WTC11 (cell line): ENCODE measurements at regions not wholly inside any gene's neighbourhood (a gene's known extent, or its start where the extent isn't known, plus 50 kb on each side); places are given as distances from the start of the nearest gene placed in this dataset.

Source experiments
- ATAC-seq: fragments of 200-7000 bp; cut with Tn5 transposase; 2 replicates; pipeline ENCODE4 v1.10.0; 2021; ENCODE audit warnings: mild to moderate bottlenecking, moderate library complexity
- CTCF ChIA-PET: fragments of 300-600 bp; sonication (Branson Sonifier 250); formaldehyde crosslinking; loops from one replicate; lab custom pipeline; 2021; ENCODE audit warnings: antibody characterized with exemption; lab: Charles Lee
- POLR2A ChIA-PET: fragments of 350-600 bp; sonication (Branson Sonifier 250); formaldehyde crosslinking; loops from one replicate; lab custom pipeline; 2021; ENCODE audit warnings: antibody characterized with exemption; lab: Charles Lee
- DNase-seq: peaks from one replicate; pipeline ENCODE4 v3.0.0; 2021; ENCODE audit warnings: low spot score
- H3K27ac Mint-ChIP-seq: 2 replicates; pipeline ENCODE4 v1.8.0; 2021; ENCODE audit warnings: mixed read lengths
- H3K27me3 Mint-ChIP-seq: 2 replicates; pipeline ENCODE4 v1.8.0; 2021; ENCODE audit warnings: low read depth, mild to moderate bottlenecking, moderate library complexity, mixed read lengths
- H3K36me3 Mint-ChIP-seq: 2 replicates; pipeline ENCODE4 v1.8.0; 2021; ENCODE audit warnings: mixed read lengths
- H3K4me1 Mint-ChIP-seq: 2 replicates; pipeline ENCODE4 v1.8.0; 2022; ENCODE audit warnings: mixed read lengths
- H3K4me3 Mint-ChIP-seq: 2 replicates; pipeline ENCODE4 v1.8.0; 2021; ENCODE audit warnings: mild to moderate bottlenecking, moderate library complexity, mixed read lengths
- H3K9me3 Mint-ChIP-seq: 2 replicates; pipeline ENCODE4 v1.8.0; 2021; ENCODE audit warnings: mixed read lengths
- CBFB ChIP-seq: sonication (generic); formaldehyde crosslinking; IDR thresholded peaks from 2 replicates; pipeline ENCODE4 v1.8.1; 2022; ENCODE audit warnings: mild to moderate bottlenecking, low read depth, missing genetic modification reagents
- CREB1 ChIP-seq: sonication (generic); formaldehyde crosslinking; IDR thresholded peaks from 2 replicates; pipeline ENCODE4 v1.8.0; 2023; ENCODE audit warnings: mild to moderate bottlenecking, missing genetic modification reagents
- CREM ChIP-seq: sonication (generic); formaldehyde crosslinking; IDR thresholded peaks from 2 replicates; pipeline ENCODE4 v1.8.1; 2022; ENCODE audit warnings: mild to moderate bottlenecking, missing genetic modification reagents, moderate library complexity
- FOXK1 ChIP-seq: sonication (generic); formaldehyde crosslinking; IDR thresholded peaks from 2 replicates; pipeline ENCODE4 v1.8.0; 2022; ENCODE audit warnings: mild to moderate bottlenecking, moderate library complexity, missing genetic modification reagents
- MXD4 ChIP-seq: fragments of 250-450 bp; sonication (Bioruptor Pico); IDR thresholded peaks from 2 replicates; pipeline ENCODE4 v1.8.0; 2021; ENCODE audit warnings: mild to moderate bottlenecking, moderate library complexity, borderline replicate concordance
- OVOL2 ChIP-seq: fragments of 250-450 bp; sonication (Bioruptor Pico); IDR thresholded peaks from 2 replicates; pipeline ENCODE4 v1.9.0; 2021; ENCODE audit warnings: mild to moderate bottlenecking, borderline replicate concordance
- SMAD3 ChIP-seq: sonication (generic); formaldehyde crosslinking; IDR thresholded peaks from 2 replicates; pipeline ENCODE4 v1.8.0; 2022; ENCODE audit warnings: missing genetic modification reagents, mild to moderate bottlenecking, borderline replicate concordance
- ZNF138 ChIP-seq: sonication (generic); formaldehyde crosslinking; conservative IDR thresholded peaks from 2 replicates; pipeline ENCODE4 v1.8.1; 2022; ENCODE audit warnings: mild to moderate bottlenecking, moderate library complexity, missing genetic modification reagents
- ZNF219 ChIP-seq: sonication (generic); formaldehyde crosslinking; IDR thresholded peaks from 2 replicates; pipeline ENCODE4 v1.8.0; 2023; ENCODE audit warnings: missing genetic modification reagents, mild to moderate bottlenecking, borderline replicate concordance
- ZNF317 ChIP-seq: sonication (generic); formaldehyde crosslinking; IDR thresholded peaks from 2 replicates; pipeline ENCODE4 v1.8.1; 2023; ENCODE audit warnings: low read depth, mild to moderate bottlenecking, moderate library complexity, missing genetic modification reagents, borderline replicate concordance
- ZNF423 ChIP-seq: fragments of 250-450 bp; sonication (Bioruptor Pico); IDR thresholded peaks from 2 replicates; pipeline ENCODE4 v2.1.2; 2022; ENCODE audit warnings: mild to moderate bottlenecking, moderate library complexity
- TF ChIP-seq, protein P1 (sequence below): fragments of 250-450 bp; sonication (Bioruptor Pico); IDR thresholded peaks from 2 replicates; pipeline ENCODE4 v1.9.0; 2021; ENCODE audit warnings: mild to moderate bottlenecking
- TF ChIP-seq, protein P2 (sequence below): sonication (generic); formaldehyde crosslinking; IDR thresholded peaks from 2 replicates; pipeline ENCODE4 v1.8.1; 2023; ENCODE audit warnings: mild to moderate bottlenecking, missing genetic modification reagents
- TF ChIP-seq, protein P3 (sequence below): sonication (generic); formaldehyde crosslinking; IDR thresholded peaks from 2 replicates; pipeline ENCODE4 v1.8.0; 2022; ENCODE audit warnings: mild to moderate bottlenecking, missing genetic modification reagents
- TF ChIP-seq, protein P4 (sequence below): sonication (generic); formaldehyde crosslinking; IDR thresholded peaks from 2 replicates; pipeline ENCODE4 v1.8.1; 2023; ENCODE audit warnings: mild to moderate bottlenecking, missing genetic modification reagents, moderate library complexity
- TF ChIP-seq, protein P5 (sequence below): fragments of 250-450 bp; sonication (Bioruptor Pico); IDR thresholded peaks from 2 replicates; pipeline ENCODE4 v1.8.0; 2021; ENCODE audit warnings: mild to moderate bottlenecking
- TF ChIP-seq, protein P6 (sequence below): fragments of 250-450 bp; sonication (Bioruptor Pico); IDR thresholded peaks from 2 replicates; pipeline ENCODE4 v1.9.0; 2021; ENCODE audit warnings: mild to moderate bottlenecking, borderline replicate concordance
- TF ChIP-seq, protein P7 (sequence below): sonication (generic); formaldehyde crosslinking; IDR thresholded peaks from 2 replicates; pipeline ENCODE4 v1.8.0; 2022; ENCODE audit warnings: mild to moderate bottlenecking, missing genetic modification reagents
- TF ChIP-seq, protein P8 (sequence below): sonication (generic); formaldehyde crosslinking; IDR thresholded peaks from 2 replicates; pipeline ENCODE4 v1.8.1; 2023; ENCODE audit warnings: mild to moderate bottlenecking, moderate library complexity, missing genetic modification reagents

DNA sequence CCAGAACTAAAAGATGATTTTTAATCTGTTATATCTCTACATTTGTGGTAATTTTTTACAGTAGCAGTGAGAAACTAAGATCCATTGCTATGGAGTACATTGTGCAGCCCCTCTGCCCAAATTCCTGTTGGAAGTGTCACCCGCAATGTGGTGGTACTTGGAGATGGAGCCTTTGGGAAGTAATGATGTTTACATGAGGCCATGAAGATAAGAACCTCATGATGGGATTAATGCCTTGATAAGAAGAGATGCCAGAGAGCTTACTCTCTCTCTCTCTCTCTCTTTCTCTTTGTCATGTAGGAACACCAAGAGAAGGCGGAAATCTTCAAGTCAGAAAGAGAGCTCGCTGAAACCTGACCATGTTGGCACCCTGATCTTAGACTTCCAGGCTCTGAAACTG lies 535.4 kb downstream of the PID1 start:
- Mint-ChIP-seq H3K4me1 (0 out of 2 replicates have a peak, but pooled peaks cover 2% of the 10 kb centered on the region), H3K9me3 (peaks cover 4% of the 10 kb centered on the region), H3K36me3 (no peaks in the 10 kb centered on the region), H3K4me3 (no peak overlapping the region), H3K27me3 (no peaks in the 10 kb centered on the region), H3K27ac (no peak overlapping the region)
- no peak for ATAC-seq
- TF ChIP-seq, protein P1, sequence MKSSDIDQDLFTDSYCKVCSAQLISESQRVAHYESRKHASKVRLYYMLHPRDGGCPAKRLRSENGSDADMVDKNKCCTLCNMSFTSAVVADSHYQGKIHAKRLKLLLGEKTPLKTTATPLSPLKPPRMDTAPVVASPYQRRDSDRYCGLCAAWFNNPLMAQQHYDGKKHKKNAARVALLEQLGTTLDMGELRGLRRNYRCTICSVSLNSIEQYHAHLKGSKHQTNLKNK (CRISPR knock-in tag): no peak
- TF ChIP-seq, protein P2, sequence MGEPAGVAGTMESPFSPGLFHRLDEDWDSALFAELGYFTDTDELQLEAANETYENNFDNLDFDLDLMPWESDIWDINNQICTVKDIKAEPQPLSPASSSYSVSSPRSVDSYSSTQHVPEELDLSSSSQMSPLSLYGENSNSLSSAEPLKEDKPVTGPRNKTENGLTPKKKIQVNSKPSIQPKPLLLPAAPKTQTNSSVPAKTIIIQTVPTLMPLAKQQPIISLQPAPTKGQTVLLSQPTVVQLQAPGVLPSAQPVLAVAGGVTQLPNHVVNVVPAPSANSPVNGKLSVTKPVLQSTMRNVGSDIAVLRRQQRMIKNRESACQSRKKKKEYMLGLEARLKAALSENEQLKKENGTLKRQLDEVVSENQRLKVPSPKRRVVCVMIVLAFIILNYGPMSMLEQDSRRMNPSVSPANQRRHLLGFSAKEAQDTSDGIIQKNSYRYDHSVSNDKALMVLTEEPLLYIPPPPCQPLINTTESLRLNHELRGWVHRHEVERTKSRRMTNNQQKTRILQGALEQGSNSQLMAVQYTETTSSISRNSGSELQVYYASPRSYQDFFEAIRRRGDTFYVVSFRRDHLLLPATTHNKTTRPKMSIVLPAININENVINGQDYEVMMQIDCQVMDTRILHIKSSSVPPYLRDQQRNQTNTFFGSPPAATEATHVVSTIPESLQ (CRISPR knock-in tag): no peak
- no peak for TF ChIP-seq CBFB
- TF ChIP-seq, protein P3, sequence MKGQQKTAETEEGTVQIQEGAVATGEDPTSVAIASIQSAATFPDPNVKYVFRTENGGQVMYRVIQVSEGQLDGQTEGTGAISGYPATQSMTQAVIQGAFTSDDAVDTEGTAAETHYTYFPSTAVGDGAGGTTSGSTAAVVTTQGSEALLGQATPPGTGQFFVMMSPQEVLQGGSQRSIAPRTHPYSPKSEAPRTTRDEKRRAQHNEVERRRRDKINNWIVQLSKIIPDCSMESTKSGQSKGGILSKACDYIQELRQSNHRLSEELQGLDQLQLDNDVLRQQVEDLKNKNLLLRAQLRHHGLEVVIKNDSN (CRISPR knock-in tag): no peak
- TF ChIP-seq, protein P4, sequence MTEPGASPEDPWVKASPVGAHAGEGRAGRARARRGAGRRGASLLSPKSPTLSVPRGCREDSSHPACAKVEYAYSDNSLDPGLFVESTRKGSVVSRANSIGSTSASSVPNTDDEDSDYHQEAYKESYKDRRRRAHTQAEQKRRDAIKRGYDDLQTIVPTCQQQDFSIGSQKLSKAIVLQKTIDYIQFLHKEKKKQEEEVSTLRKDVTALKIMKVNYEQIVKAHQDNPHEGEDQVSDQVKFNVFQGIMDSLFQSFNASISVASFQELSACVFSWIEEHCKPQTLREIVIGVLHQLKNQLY: no peak
- no peak for TF ChIP-seq FOXK1 (CRISPR knock-in tag)
- no peak for TF ChIP-seq ZNF138
- no peak for TF ChIP-seq CREM
- no peak for TF ChIP-seq ZNF317 (CRISPR knock-in tag)
- TF ChIP-seq, protein P5, sequence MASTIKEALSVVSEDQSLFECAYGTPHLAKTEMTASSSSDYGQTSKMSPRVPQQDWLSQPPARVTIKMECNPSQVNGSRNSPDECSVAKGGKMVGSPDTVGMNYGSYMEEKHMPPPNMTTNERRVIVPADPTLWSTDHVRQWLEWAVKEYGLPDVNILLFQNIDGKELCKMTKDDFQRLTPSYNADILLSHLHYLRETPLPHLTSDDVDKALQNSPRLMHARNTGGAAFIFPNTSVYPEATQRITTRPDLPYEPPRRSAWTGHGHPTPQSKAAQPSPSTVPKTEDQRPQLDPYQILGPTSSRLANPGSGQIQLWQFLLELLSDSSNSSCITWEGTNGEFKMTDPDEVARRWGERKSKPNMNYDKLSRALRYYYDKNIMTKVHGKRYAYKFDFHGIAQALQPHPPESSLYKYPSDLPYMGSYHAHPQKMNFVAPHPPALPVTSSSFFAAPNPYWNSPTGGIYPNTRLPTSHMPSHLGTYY (CRISPR knock-in tag): no peak
- TF ChIP-seq, protein P6, sequence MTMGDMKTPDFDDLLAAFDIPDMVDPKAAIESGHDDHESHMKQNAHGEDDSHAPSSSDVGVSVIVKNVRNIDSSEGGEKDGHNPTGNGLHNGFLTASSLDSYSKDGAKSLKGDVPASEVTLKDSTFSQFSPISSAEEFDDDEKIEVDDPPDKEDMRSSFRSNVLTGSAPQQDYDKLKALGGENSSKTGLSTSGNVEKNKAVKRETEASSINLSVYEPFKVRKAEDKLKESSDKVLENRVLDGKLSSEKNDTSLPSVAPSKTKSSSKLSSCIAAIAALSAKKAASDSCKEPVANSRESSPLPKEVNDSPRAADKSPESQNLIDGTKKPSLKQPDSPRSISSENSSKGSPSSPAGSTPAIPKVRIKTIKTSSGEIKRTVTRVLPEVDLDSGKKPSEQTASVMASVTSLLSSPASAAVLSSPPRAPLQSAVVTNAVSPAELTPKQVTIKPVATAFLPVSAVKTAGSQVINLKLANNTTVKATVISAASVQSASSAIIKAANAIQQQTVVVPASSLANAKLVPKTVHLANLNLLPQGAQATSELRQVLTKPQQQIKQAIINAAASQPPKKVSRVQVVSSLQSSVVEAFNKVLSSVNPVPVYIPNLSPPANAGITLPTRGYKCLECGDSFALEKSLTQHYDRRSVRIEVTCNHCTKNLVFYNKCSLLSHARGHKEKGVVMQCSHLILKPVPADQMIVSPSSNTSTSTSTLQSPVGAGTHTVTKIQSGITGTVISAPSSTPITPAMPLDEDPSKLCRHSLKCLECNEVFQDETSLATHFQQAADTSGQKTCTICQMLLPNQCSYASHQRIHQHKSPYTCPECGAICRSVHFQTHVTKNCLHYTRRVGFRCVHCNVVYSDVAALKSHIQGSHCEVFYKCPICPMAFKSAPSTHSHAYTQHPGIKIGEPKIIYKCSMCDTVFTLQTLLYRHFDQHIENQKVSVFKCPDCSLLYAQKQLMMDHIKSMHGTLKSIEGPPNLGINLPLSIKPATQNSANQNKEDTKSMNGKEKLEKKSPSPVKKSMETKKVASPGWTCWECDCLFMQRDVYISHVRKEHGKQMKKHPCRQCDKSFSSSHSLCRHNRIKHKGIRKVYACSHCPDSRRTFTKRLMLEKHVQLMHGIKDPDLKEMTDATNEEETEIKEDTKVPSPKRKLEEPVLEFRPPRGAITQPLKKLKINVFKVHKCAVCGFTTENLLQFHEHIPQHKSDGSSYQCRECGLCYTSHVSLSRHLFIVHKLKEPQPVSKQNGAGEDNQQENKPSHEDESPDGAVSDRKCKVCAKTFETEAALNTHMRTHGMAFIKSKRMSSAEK (CRISPR knock-in tag): no peak
- TF ChIP-seq, protein P7, sequence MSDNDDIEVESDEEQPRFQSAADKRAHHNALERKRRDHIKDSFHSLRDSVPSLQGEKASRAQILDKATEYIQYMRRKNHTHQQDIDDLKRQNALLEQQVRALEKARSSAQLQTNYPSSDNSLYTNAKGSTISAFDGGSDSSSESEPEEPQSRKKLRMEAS (CRISPR knock-in tag): no peak
- ChIA-PET POLR2A (no interaction called here), CTCF (no interaction called here)
- no peak for DNase-seq

DNA sequence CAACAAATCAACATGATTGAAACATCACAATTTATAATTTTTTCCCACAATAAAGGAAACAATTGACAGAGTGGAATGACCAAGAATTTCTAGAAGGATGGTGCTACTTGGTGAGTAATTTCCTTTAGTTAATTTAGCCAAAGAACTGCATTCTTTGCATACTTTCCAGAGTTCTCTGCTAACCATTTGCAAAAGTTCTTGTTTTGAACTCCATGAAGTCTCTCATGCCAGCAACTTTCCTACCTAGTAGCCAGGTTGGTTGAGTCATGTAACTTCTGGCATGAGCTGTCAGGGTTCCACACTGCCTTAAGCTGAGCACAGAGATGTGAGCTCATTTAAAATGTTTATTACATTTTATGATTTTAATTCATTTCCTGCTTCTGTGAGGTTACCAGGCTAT lies 539.6 kb downstream of the PID1 start:
- no peak for DNase-seq
- peaks cover 5% of the 10 kb centered on the region; the same call in 1 of the 2 replicates for H3K4me1 Mint-ChIP-seq
- ATAC-seq: peak; percentile 60
- TF ChIP-seq, protein P8, sequence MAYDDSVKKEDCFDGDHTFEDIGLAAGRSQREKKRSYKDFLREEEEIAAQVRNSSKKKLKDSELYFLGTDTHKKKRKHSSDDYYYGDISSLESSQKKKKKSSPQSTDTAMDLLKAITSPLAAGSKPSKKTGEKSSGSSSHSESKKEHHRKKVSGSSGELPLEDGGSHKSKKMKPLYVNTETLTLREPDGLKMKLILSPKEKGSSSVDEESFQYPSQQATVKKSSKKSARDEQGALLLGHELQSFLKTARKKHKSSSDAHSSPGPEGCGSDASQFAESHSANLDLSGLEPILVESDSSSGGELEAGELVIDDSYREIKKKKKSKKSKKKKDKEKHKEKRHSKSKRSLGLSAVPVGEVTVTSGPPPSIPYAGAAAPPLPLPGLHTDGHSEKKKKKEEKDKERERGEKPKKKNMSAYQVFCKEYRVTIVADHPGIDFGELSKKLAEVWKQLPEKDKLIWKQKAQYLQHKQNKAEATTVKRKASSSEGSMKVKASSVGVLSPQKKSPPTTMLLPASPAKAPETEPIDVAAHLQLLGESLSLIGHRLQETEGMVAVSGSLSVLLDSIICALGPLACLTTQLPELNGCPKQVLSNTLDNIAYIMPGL (CRISPR knock-in tag): no peak
- TF ChIP-seq, protein P7 (CRISPR knock-in tag): no peak
- TF ChIP-seq ZNF219 (CRISPR knock-in tag) (no peak), CREB1 (CRISPR knock-in tag) (no peak), OVOL2 (CRISPR knock-in tag) (no peak), SMAD3 (no peak), ZNF423 (CRISPR knock-in tag) (no peak), MXD4 (CRISPR knock-in tag) (no peak)

More for the DNA sequence above, 539.6 kb downstream of the PID1 start:
- Mint-ChIP-seq H3K9me3 (peaks cover 7% of the 10 kb centered on the region), H3K27ac (no peak overlapping the region), H3K36me3 (no peaks in the 10 kb centered on the region), H3K27me3 (no peaks in the 10 kb centered on the region), H3K4me3 (no peak overlapping the region)
- ChIA-PET CTCF (no interaction called here), POLR2A (interaction anchor here (0.6 to 0.7 kb wide), 2 partner anchors 18 to 525 kb away, joined by 5 to 7 read pairs; no protein-coding TSS in a partner anchor)
